Keratinocyte (primary cell): ENCODE measurements at regions not wholly inside any gene's neighbourhood (a gene's known extent, or its start where the extent isn't known, plus 50 kb on each side); places are given as distances from the start of the nearest gene placed in this dataset.

Experiments
- DNase-seq: peaks from one replicate; pipeline ENCODE4 v3.0.0-alpha.2; 2011; ENCODE audit warnings: low read depth, missing footprints, low spot score
- FAIRE-seq: peaks from 2 replicates; lab custom pipeline; 2011; peaks lifted over from hg19 to GRCh38; lab: Jason Lieb, UNC
- H2AFZ ChIP-seq: 2 replicates; pipeline ENCODE4 v1.6.0; 2012; ENCODE audit warnings: low read length, control low read depth, inconsistent platforms; ENCODE audit not compliant: control insufficient read depth
- H3K27ac ChIP-seq: 2 replicates; pipeline ENCODE4 v1.5.1; 2011; ENCODE audit warnings: low read length; ENCODE audit not compliant: control insufficient read depth, insufficient read depth
- H3K27me3 ChIP-seq: 3 replicates; pipeline ENCODE4 v1.6.0; 2011; ENCODE audit warnings: low read length; ENCODE audit not compliant: control insufficient read depth, insufficient read depth; ENCODE audit errors: extremely low read depth
- H3K36me3 ChIP-seq, 2 experiments: 2 replicates in 1 of 2; 3 replicates in 1 of 2; pipeline ENCODE4 v1.5.1; 2011; ENCODE audit warnings: low read length in 2 of 2, mild to moderate bottlenecking in 1 of 2; ENCODE audit not compliant: control insufficient read depth in 2 of 2, insufficient read depth in 2 of 2; ENCODE audit errors: extremely low read depth in 1 of 2
- H3K4me1 ChIP-seq: 3 replicates; pipeline ENCODE4 v1.5.1; 2011; ENCODE audit warnings: low read length; ENCODE audit not compliant: control insufficient read depth, insufficient read depth; ENCODE audit errors: extremely low read depth
- H3K4me2 ChIP-seq: 3 replicates; pipeline ENCODE4 v1.6.0; 2011; ENCODE audit warnings: low read depth, low read length; ENCODE audit not compliant: control insufficient read depth, insufficient read depth; ENCODE audit errors: extremely low read depth
- H3K4me3 ChIP-seq, 3 experiments: fragments of 200-600 bp in 1 of 3; sonication (generic) in 1 of 3; 2 replicates in 2 of 3; 3 replicates in 1 of 3; pipeline ENCODE4 v1.5.1; 2011 to 2016; ENCODE audit warnings: low read length in 3 of 3, mild to moderate bottlenecking in 3 of 3, control low read depth in 2 of 3, inconsistent platforms in 1 of 3, low read depth in 1 of 3, mixed read lengths in 1 of 3, mixed run types in 1 of 3, moderate library complexity in 1 of 3; ENCODE audit not compliant: control insufficient read depth in 2 of 3, insufficient read depth in 2 of 3; ENCODE audit errors: extremely low read depth in 1 of 3
- H3K79me2 ChIP-seq: 2 replicates; pipeline ENCODE4 v1.6.0; 2012; ENCODE audit warnings: low read length; ENCODE audit not compliant: control insufficient read depth, insufficient read depth
- H3K9ac ChIP-seq: 3 replicates; pipeline ENCODE4 v1.6.0; 2011; ENCODE audit warnings: low read length; ENCODE audit not compliant: control insufficient read depth, insufficient read depth; ENCODE audit errors: extremely low read depth
- H3K9me1 ChIP-seq: 3 replicates; pipeline ENCODE4 v1.6.0; 2011; ENCODE audit warnings: low read length; ENCODE audit not compliant: control insufficient read depth, insufficient read depth; ENCODE audit errors: extremely low read depth
- H3K9me3 ChIP-seq: 2 replicates; pipeline ENCODE4 v1.5.1; 2012; ENCODE audit warnings: low read depth, low read length; ENCODE audit not compliant: control insufficient read depth
- H4K20me1 ChIP-seq: 3 replicates; pipeline ENCODE4 v1.6.0; 2011; ENCODE audit warnings: low read length; ENCODE audit not compliant: control insufficient read depth, insufficient read depth; ENCODE audit errors: extremely low read depth
- CTCF ChIP-seq, 3 experiments: IDR thresholded peaks in 1 of 3; conservative IDR thresholded peaks in 1 of 3; optimal IDR thresholded peaks in 1 of 3; 2 replicates in 2 of 3; 3 replicates in 1 of 3; pipeline versions ENCODE3 to v1.5.1; 2011; ENCODE audit warnings: low read length in 3 of 3, mild to moderate bottlenecking in 3 of 3, moderate library complexity in 2 of 3, control low read depth in 1 of 3, inconsistent platforms in 1 of 3; ENCODE audit not compliant: insufficient read depth in 2 of 3; ENCODE audit errors: extremely low read depth in 1 of 3
- EZH2 ChIP-seq: IDR thresholded peaks from one replicate; pipeline ENCODE4 v1.6.1; 2012; ENCODE audit warnings: inconsistent platforms, mild to moderate bottlenecking, low read length, moderate library complexity
- dilution Hi-C: fragments of 300-500 bp; cut with MboI; formaldehyde crosslinking; loops from one replicate; pipeline ENCODE4 v1.7.0; 2020; ENCODE audit warnings: low sequenced_read_pairs; ENCODE audit not compliant: extremely low pct_ligation_motif_present

- Histone ChIP-seq H3K27me3 (no peaks in the 10 kb centered on the region), H3K36me3 (no peaks in the 10 kb centered on the region), H2AFZ (no peak overlapping the region), H3K4me2 (no peak overlapping the region), H3K4me3 (no peak overlapping the region), H3K9me1 (no peaks in the 10 kb centered on the region), H3K79me2 (no peaks in the 10 kb centered on the region), H3K9ac (no peak overlapping the region), H3K9me3 (no peaks in the 10 kb centered on the region), H4K20me1 (no peaks in the 10 kb centered on the region), H3K27ac (no peak overlapping the region), H3K4me1 (peaks cover 24% of the 10 kb centered on the region)
- DNase-seq (no peak), FAIRE-seq (no peak)
- dilution Hi-C loops = no loop called here
- TF ChIP-seq EZH2 = no peak
- TF ChIP-seq CTCF (optimal IDR thresholded peaks at IDR 0.05 in 1 of 3, IDR thresholded peaks at IDR 0.05 in 1 of 3, conservative IDR thresholded peaks at IDR 0.05 in 1 of 3; ENCODE audit: extremely low read depth in 1 of 3, insufficient read depth in 2 of 3, low read length in 3 of 3) = no peak
These were observed 61.5 kb upstream of the UBL3 start for GRCh38 chr13:29911781-29912418.

- DNase-seq (no peak), FAIRE-seq (peak; percentile 95)
- TF ChIP-seq CTCF (optimal IDR thresholded peaks at IDR 0.05 in 1 of 3, IDR thresholded peaks at IDR 0.05 in 1 of 3, conservative IDR thresholded peaks at IDR 0.05 in 1 of 3; ENCODE audit: extremely low read depth in 1 of 3, insufficient read depth in 2 of 3, low read length in 3 of 3) (no peak), EZH2 (no peak)
- H3K4me3 ChIP-seq = no peak overlapping the region
- no peaks in the 10 kb centered on the region for H3K36me3 ChIP-seq
- H3K4me1 ChIP-seq = peaks cover 27% of the 10 kb centered on the region
- H3K27ac ChIP-seq = no peak overlapping the region
- no peak overlapping the region for H3K9ac ChIP-seq
- dilution Hi-C loops = no loop called here
- no peaks in the 10 kb centered on the region for H4K20me1 ChIP-seq
- H3K4me2 ChIP-seq = no peak overlapping the region
- H2AFZ ChIP-seq = no peak overlapping the region
- no peaks in the 10 kb centered on the region for H3K79me2 ChIP-seq
- H3K9me1 ChIP-seq = no peaks in the 10 kb centered on the region
- H3K9me3 ChIP-seq = no peaks in the 10 kb centered on the region
- H3K27me3 ChIP-seq = no peaks in the 10 kb centered on the region
These were observed 59.7 kb upstream of the UBL3 start for GRCh38 chr13:29909975-29910674.
